DOHH2 (cell line): ENCODE measurements at regions not wholly inside any gene's neighbourhood (a gene's known extent, or its start where the extent isn't known, plus 50 kb on each side); places are given as distances from the start of the nearest gene placed in this dataset.

Source experiments
- CTCF ChIP-seq: fragments of 200-600 bp; sonication (generic); IDR thresholded peaks from one replicate; pipeline ENCODE4 v1.5.1; 2014; ENCODE audit warnings: antibody characterized with exemption, mild to moderate bottlenecking, low read depth, low read length; ENCODE audit not compliant: poor library complexity, severe bottlenecking
- EZH2phosphoT487 ChIP-seq: fragments of 200-600 bp; sonication (generic); IDR thresholded peaks from 2 replicates; pipeline ENCODE4 v1.6.1; 2017; ENCODE audit warnings: borderline replicate concordance, mild to moderate bottlenecking, antibody characterized with exemption, low read length, moderate library complexity, mixed read lengths

- no peak for TF ChIP-seq CTCF
- TF ChIP-seq EZH2phosphoT487: no peak
These were observed 66.6 kb downstream of the YIPF5 start for GRCh38 chr5:144103611-144104485.
